ENCODE measurements at regions not wholly inside any gene's neighbourhood (a gene's known extent, or its start where the extent isn't known, plus 50 kb on each side); places are given as distances from the start of the nearest gene placed in this dataset.

GRCh38 chr15:70556151-70556741, 207.1 kb downstream of the UACA start:
- Histone ChIP-seq H3K79me2 (ENCODE audit: insufficient read depth, low read length) (no peaks in the 10 kb centered on the region), H2AK5ac (ENCODE audit: insufficient read length, low read length) (no peak overlapping the region), H2BK12ac (ENCODE audit: insufficient read length, low read depth, low read length) (no peak overlapping the region), H3T11ph (ENCODE audit: low read length) (no peak overlapping the region), H2BK15ac (ENCODE audit: low read depth, low read length) (no peak overlapping the region), H3K23me2 (ENCODE audit: insufficient read length, low read depth, low read length, poor library complexity, severe bottlenecking) (no peaks in the 10 kb centered on the region), H3K4ac (ENCODE audit: low read depth, low read length) (no peak overlapping the region), H2AFZ (ENCODE audit: low read length) (no peak overlapping the region), H3K14ac (ENCODE audit: insufficient read depth, low read length) (no peak overlapping the region; the same call in 1 of the 2 replicates), H3K27ac (ENCODE audit: insufficient read length, low read depth, low read length) (no peak overlapping the region), H3K23ac (ENCODE audit: insufficient read length, low read depth, low read length) (no peak overlapping the region), H3K18ac (ENCODE audit: insufficient read length, low read depth, low read length) (no peak overlapping the region), H3K9me3 (ENCODE audit: control insufficient read depth, low read depth, low read length) (no peaks in the 10 kb centered on the region), H2BK20ac (ENCODE audit: low read depth, low read length, poor library complexity, severe bottlenecking) (no peak overlapping the region), H3K56ac (ENCODE audit: insufficient read length, low read depth, low read length) (no peak overlapping the region), H4K8ac (replicated peaks; ENCODE audit: insufficient read length, low read depth, low read length) (no peak overlapping the region), H4K91ac (ENCODE audit: insufficient read length, low read depth, low read length) (no peak overlapping the region), H3K4me1 (ENCODE audit: insufficient read depth, low read length) (no peaks in the 10 kb centered on the region), H4K20me1 (ENCODE audit: control insufficient read depth, insufficient read depth, insufficient read length) (no peaks in the 10 kb centered on the region), H2BK120ac (ENCODE audit: low read depth, low read length, poor library complexity, severe bottlenecking) (no peak overlapping the region), H3K27me3 (ENCODE audit: insufficient read depth, low read length) (no peaks in the 10 kb centered on the region), H3K79me1 (ENCODE audit: insufficient read depth, low read depth, low read length, poor library complexity, severe bottlenecking) (no peaks in the 10 kb centered on the region), H3K9ac (ENCODE audit: extremely low read depth, insufficient read length, low read length) (no peak overlapping the region), H3K4me2 (ENCODE audit: insufficient read depth, insufficient read length, low read length) (no peak overlapping the region), H2BK5ac (ENCODE audit: insufficient read length, low read length) (no peak overlapping the region), H4K5ac (ENCODE audit: insufficient read length, low read depth, low read length) (no peak overlapping the region)
- Mint-ChIP-seq H3K36me3 (ENCODE audit: insufficient read depth in 1 of 3, low read depth in 3 of 3) (no peaks in the 10 kb centered on the region), H3K27me3 (ENCODE audit: low read depth) (no peaks in the 10 kb centered on the region), H3K4me3 (no peak overlapping the region), H3K27ac (no peak overlapping the region), H3K4me1 (no peaks in the 10 kb centered on the region), H3K9me3 (no peaks in the 10 kb centered on the region; a peak in 1 of 5 replicates)
- peak; percentile 4 for DNase-seq
- TF ChIP-seq CTCF (conservative IDR thresholded peaks at IDR 0.05) = no peak
- no CpG with 5 or more reads among the region's 4 CpGs for WGBS (ENCODE audit: extremely low coverage, insufficient read length, low lambda C conversion rate)
